GM23338 (cell line): ENCODE measurements at regions not wholly inside any gene's neighbourhood (a gene's known extent, or its start where the extent isn't known, plus 50 kb on each side); places are given as distances from the start of the nearest gene placed in this dataset.

ENCODE experiments used
- ETS1 ChIP-seq: IDR thresholded peaks from 2 replicates; pipeline ENCODE4 v1.6.1; 2016; ENCODE audit warnings: antibody characterized with exemption
- EZH2 ChIP-seq: fragments of 200-600 bp; sonication (generic); IDR thresholded peaks from one replicate; pipeline ENCODE4 v1.8.0; 2017; ENCODE audit warnings: antibody characterized with exemption, mild to moderate bottlenecking, low read depth; ENCODE audit not compliant: unreplicated experiment
- EZH2phosphoT487 ChIP-seq: fragments of 200-600 bp; sonication (generic); IDR thresholded peaks from one replicate; pipeline ENCODE4 v1.8.1; 2018; ENCODE audit warnings: antibody characterized with exemption; ENCODE audit not compliant: unreplicated experiment
- POLR2AphosphoS5 ChIP-seq: IDR thresholded peaks from 2 replicates; pipeline ENCODE4 v1.6.1; 2016; ENCODE audit warnings: antibody characterized with exemption, low read depth
- TF ChIP-seq, protein P1 (sequence below), 2 experiments: fragments of 200-600 bp in 1 of 2; sonication (generic) in 1 of 2; conservative IDR thresholded peaks; 2 replicates each; pipeline versions ENCODE4 v1.5.1 to v1.6.1; 2016 to 2017; ENCODE audit warnings: antibody characterized with exemption in 2 of 2, low read depth in 2 of 2, mild to moderate bottlenecking in 2 of 2, moderate library complexity in 1 of 2
- TF ChIP-seq, protein P2 (sequence below): IDR thresholded peaks from one replicate; pipeline ENCODE4 v1.6.1; 2018; ENCODE audit warnings: antibody characterized with exemption; ENCODE audit not compliant: unreplicated experiment

- TF ChIP-seq EZH2 (no peak), POLR2AphosphoS5 (no peak), EZH2phosphoT487 (no peak), ETS1 (no peak)
- TF ChIP-seq, protein P1, sequence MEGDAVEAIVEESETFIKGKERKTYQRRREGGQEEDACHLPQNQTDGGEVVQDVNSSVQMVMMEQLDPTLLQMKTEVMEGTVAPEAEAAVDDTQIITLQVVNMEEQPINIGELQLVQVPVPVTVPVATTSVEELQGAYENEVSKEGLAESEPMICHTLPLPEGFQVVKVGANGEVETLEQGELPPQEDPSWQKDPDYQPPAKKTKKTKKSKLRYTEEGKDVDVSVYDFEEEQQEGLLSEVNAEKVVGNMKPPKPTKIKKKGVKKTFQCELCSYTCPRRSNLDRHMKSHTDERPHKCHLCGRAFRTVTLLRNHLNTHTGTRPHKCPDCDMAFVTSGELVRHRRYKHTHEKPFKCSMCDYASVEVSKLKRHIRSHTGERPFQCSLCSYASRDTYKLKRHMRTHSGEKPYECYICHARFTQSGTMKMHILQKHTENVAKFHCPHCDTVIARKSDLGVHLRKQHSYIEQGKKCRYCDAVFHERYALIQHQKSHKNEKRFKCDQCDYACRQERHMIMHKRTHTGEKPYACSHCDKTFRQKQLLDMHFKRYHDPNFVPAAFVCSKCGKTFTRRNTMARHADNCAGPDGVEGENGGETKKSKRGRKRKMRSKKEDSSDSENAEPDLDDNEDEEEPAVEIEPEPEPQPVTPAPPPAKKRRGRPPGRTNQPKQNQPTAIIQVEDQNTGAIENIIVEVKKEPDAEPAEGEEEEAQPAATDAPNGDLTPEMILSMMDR (conservative IDR thresholded peaks at IDR 0.05; ENCODE audit: low read depth in 2 of 2), result no peak
- TF ChIP-seq, protein P2, sequence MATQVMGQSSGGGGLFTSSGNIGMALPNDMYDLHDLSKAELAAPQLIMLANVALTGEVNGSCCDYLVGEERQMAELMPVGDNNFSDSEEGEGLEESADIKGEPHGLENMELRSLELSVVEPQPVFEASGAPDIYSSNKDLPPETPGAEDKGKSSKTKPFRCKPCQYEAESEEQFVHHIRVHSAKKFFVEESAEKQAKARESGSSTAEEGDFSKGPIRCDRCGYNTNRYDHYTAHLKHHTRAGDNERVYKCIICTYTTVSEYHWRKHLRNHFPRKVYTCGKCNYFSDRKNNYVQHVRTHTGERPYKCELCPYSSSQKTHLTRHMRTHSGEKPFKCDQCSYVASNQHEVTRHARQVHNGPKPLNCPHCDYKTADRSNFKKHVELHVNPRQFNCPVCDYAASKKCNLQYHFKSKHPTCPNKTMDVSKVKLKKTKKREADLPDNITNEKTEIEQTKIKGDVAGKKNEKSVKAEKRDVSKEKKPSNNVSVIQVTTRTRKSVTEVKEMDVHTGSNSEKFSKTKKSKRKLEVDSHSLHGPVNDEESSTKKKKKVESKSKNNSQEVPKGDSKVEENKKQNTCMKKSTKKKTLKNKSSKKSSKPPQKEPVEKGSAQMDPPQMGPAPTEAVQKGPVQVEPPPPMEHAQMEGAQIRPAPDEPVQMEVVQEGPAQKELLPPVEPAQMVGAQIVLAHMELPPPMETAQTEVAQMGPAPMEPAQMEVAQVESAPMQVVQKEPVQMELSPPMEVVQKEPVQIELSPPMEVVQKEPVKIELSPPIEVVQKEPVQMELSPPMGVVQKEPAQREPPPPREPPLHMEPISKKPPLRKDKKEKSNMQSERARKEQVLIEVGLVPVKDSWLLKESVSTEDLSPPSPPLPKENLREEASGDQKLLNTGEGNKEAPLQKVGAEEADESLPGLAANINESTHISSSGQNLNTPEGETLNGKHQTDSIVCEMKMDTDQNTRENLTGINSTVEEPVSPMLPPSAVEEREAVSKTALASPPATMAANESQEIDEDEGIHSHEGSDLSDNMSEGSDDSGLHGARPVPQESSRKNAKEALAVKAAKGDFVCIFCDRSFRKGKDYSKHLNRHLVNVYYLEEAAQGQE, result no peak
Observed at GRCh38 chr4:133968174-133968573, 233.4 kb downstream of the PABPC4L start.
